GM12891 (cell line): ENCODE measurements at regions not wholly inside any gene's neighbourhood (a gene's known extent, or its start where the extent isn't known, plus 50 kb on each side); places are given as distances from the start of the nearest gene placed in this dataset.

Source experiments
- POLR2A ChIP-seq: IDR thresholded peaks from 2 replicates; pipeline ENCODE4 v1.6.1; 2011; ENCODE audit warnings: low read depth, low read length, control low read depth
- POLR2AphosphoS5 ChIP-seq: IDR thresholded peaks from 2 replicates; pipeline ENCODE4 v1.6.1; 2011; ENCODE audit warnings: low read depth, low read length, control low read depth
- SPI1 ChIP-seq: IDR thresholded peaks from 2 replicates; pipeline ENCODE4 v1.6.1; 2011; ENCODE audit warnings: low read depth, low read length, control low read depth
- TAF1 ChIP-seq: IDR thresholded peaks from 2 replicates; pipeline ENCODE4 v1.6.1; 2011; ENCODE audit warnings: low read depth, low read length, control low read depth

GRCh38 chrX:99663136-99663535 lies 746.9 kb downstream of the PCDH19 start:
- TF ChIP-seq POLR2A (no peak), POLR2AphosphoS5 (no peak), TAF1 (no peak), SPI1 (no peak)
